GM12875 (cell line): ENCODE measurements at regions not wholly inside any gene's neighbourhood (a gene's known extent, or its start where the extent isn't known, plus 50 kb on each side); places are given as distances from the start of the nearest gene placed in this dataset.

Source experiments
- H3K4me3 ChIP-seq: one replicate; pipeline ENCODE4 v1.5.1; 2011; ENCODE audit warnings: low read depth, low read length, control low read depth
- CTCF ChIP-seq: IDR thresholded peaks from 2 replicates; pipeline ENCODE4 v1.5.1; 2011; ENCODE audit warnings: low read depth, mild to moderate bottlenecking, control low read depth, inconsistent platforms, low read length, moderate library complexity, borderline replicate concordance; ENCODE audit not compliant: insufficient read depth

- no peak overlapping the region for H3K4me3 ChIP-seq
- TF ChIP-seq CTCF = no peak
These were observed 63.1 kb downstream of the RTL9 start for GRCh38 chrX:110421500-110422455.

- TF ChIP-seq CTCF = no peak
- H3K4me3 ChIP-seq = no peak overlapping the region
These were observed 66.8 kb downstream of the RTL9 start for GRCh38 chrX:110425222-110426154.

GRCh38 chrX:110426155-110426504, 67.5 kb downstream of the RTL9 start:
- H3K4me3 ChIP-seq = no peak overlapping the region
- TF ChIP-seq CTCF = no peak

GRCh38 chrX:110427076-110427475, 68.4 kb downstream of the RTL9 start:
- H3K4me3 ChIP-seq = no peak overlapping the region
- no peak for TF ChIP-seq CTCF

- H3K4me3 ChIP-seq = no peak overlapping the region
- TF ChIP-seq CTCF = no peak
These were observed 69.5 kb downstream of the RTL9 start for GRCh38 chrX:110428144-110428543.

GRCh38 chrX:110430293-110431076, 71.8 kb downstream of the RTL9 start:
- no peak overlapping the region for H3K4me3 ChIP-seq
- TF ChIP-seq CTCF = no peak
